Spleen (tissue), 11 donors: ENCODE measurements at regions not wholly inside any gene's neighbourhood (a gene's known extent, or its start where the extent isn't known, plus 50 kb on each side); places are given as distances from the start of the nearest gene placed in this dataset.
A peak's percentile ranks its signal among the peaks of the same experiment; 100 is the strongest.
"Not testable (repeated sequence)": the region's sequence is repeated elsewhere in the genome, so short reads cannot be mapped to it uniquely, and the experiment has no call there.

Source experiments
- DNase-seq: peaks from one replicate; pipeline ENCODE4 v3.0.0-alpha.2; 2020
- H3K27ac ChIP-seq, 8 donors: fragments of 200-600 bp; sonication (generic) in 7 of 8; 1 replicate in 4 of 8; 2 replicates in 4 of 8; pipeline versions ENCODE4 v1.5.0 to v1.8.0; 2016 to 2021; ENCODE audit warnings: inconsistent platforms in 4 of 8, mild to moderate bottlenecking in 4 of 8, moderate library complexity in 1 of 8
- H3K27me3 ChIP-seq, 7 donors: fragments of 200-600 bp; sonication (generic) in 6 of 7; replicated peaks in 1 of 7; 1 replicate in 4 of 7; 2 replicates in 3 of 7; pipeline versions ENCODE4 v1.5.0 to v1.8.0; 2016 to 2021; ENCODE audit warnings: inconsistent platforms in 3 of 7, mild to moderate bottlenecking in 1 of 7
- H3K36me3 ChIP-seq, 6 donors: fragments of 200-600 bp; sonication (generic) in 5 of 6; 1 replicate in 4 of 6; 2 replicates in 2 of 6; pipeline versions ENCODE4 v1.5.0 to v1.8.0; 2016 to 2021; ENCODE audit warnings: inconsistent platforms in 2 of 6
- H3K4me1 ChIP-seq, 6 donors: fragments of 200-600 bp; sonication (generic) in 5 of 6; 1 replicate in 3 of 6; 2 replicates in 3 of 6; pipeline versions ENCODE4 v1.5.0 to v1.8.0; 2016 to 2021; ENCODE audit warnings: inconsistent platforms in 3 of 6
- H3K4me3 ChIP-seq, 8 donors: fragments of 200-600 bp; sonication (generic) in 7 of 8; 1 replicate in 4 of 8; 2 replicates in 4 of 8; pipeline versions ENCODE4 v1.5.0 to v1.8.0; 2016 to 2021; ENCODE audit warnings: inconsistent platforms in 4 of 8, mild to moderate bottlenecking in 4 of 8, moderate library complexity in 2 of 8
- H3K9me3 ChIP-seq, 8 donors: fragments of 200-600 bp; sonication (generic) in 7 of 8; 1 replicate in 4 of 8; 2 replicates in 4 of 8; pipeline versions ENCODE4 v1.5.0 to v1.8.0; 2016 to 2021; ENCODE audit warnings: inconsistent platforms in 4 of 8
- POLR2A ChIP-seq, 3 donors: fragments of 450-650 bp; IDR thresholded peaks; one replicate each; pipeline ENCODE4 v1.5.1; 2017; ENCODE audit warnings: antibody characterized with exemption in 3 of 3, mild to moderate bottlenecking in 1 of 3
- POLR2AphosphoS5 ChIP-seq, 3 donors: sonication (generic); formaldehyde crosslinking; IDR thresholded peaks; one replicate each; pipeline ENCODE4 v1.5.1; 2017; ENCODE audit warnings: antibody characterized with exemption in 3 of 3
- WGBS, 5 donors: extraction: QIAGEN DNeasy Blood & Tissue Kit in 3 of 5; methylation state at CpG; one replicate each; pipeline versions ENCODE4 v1.1.5 to v1.1.7; 2013 to 2018; 5-methylcytosine and 5-hydroxymethylcytosine counted together
- intact Hi-C: fragments of 100-400 bp; cut with DNase I; formaldehyde crosslinking; loops from one replicate; pipeline ENCODE4 v1.15.0; 2023; ENCODE audit warnings: low total_unique reads
- TF ChIP-seq, protein P1 (sequence below), 11 experiments: fragments of 200-600 bp in 7 of 11; fragments of 450-650 bp in 4 of 11; sonication (generic) in 4 of 11; IDR thresholded peaks in 8 of 11; conservative IDR thresholded peaks in 3 of 11; 1 replicate in 7 of 11; 2 replicates in 4 of 11; pipeline versions ENCODE4 v1.4.0 to v1.8.0; 2016 to 2021; ENCODE audit warnings: antibody characterized with exemption in 11 of 11, inconsistent platforms in 4 of 11, mild to moderate bottlenecking in 1 of 11
- donor health status: healthy with polysubstance abuse.
- donor health status: DM: no; HTN: no; CAD: no; lungs with moderate emphysema.
- donor health status: DM: no; HTN: no; CAD: no.
- donor health status: Bipolar disorder and iron deficiency.
- donor health status: healthy.
- donor health status: DM: no; HTN: no; CAD: no.
- donor health status: DM: yes; HTN: yes; CAD: no.

DNA sequence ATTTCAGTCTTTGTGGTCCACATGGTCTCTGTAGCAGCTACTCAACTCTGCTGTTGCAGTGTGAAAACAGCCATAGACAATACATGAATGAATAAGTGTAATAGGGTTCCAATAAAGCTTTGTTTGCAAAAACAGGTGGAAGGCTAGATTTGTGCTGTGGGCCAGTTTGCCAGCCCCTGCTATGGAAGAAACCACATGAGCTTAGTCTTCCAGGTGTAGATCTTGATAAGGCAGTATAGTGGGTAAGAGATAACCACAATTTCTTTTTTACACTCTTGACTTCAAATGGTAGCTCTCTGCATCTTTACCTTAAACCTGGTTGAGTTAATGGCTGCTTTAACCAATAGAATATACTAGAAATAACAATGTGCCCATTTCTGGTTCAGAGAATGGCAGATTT is 135.0 kb upstream of the PALS2 start:
- Histone ChIP-seq H3K27me3 (no peaks in the 10 kb centered on the region), H3K4me3 (no peak overlapping the region), H3K36me3 (no peaks in the 10 kb centered on the region), H3K4me1 (peaks cover 0 to 14% (median 0%) of the 10 kb centered on the region in 6 donors), H3K27ac (no peak overlapping the region), H3K9me3 (peaks cover 0 to 6% (median 0%) of the 10 kb centered on the region in 8 donors)
- DNase-seq: no peak
- no peak for TF ChIP-seq POLR2AphosphoS5 (IDR thresholded peaks at IDR 0.05)
- TF ChIP-seq, protein P1, sequence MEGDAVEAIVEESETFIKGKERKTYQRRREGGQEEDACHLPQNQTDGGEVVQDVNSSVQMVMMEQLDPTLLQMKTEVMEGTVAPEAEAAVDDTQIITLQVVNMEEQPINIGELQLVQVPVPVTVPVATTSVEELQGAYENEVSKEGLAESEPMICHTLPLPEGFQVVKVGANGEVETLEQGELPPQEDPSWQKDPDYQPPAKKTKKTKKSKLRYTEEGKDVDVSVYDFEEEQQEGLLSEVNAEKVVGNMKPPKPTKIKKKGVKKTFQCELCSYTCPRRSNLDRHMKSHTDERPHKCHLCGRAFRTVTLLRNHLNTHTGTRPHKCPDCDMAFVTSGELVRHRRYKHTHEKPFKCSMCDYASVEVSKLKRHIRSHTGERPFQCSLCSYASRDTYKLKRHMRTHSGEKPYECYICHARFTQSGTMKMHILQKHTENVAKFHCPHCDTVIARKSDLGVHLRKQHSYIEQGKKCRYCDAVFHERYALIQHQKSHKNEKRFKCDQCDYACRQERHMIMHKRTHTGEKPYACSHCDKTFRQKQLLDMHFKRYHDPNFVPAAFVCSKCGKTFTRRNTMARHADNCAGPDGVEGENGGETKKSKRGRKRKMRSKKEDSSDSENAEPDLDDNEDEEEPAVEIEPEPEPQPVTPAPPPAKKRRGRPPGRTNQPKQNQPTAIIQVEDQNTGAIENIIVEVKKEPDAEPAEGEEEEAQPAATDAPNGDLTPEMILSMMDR (IDR thresholded peaks at IDR 0.05 in 8 of 11, conservative IDR thresholded peaks at IDR 0.05 in 3 of 11): no peak
- TF ChIP-seq POLR2A (IDR thresholded peaks at IDR 0.05): no peak
- intact Hi-C loops: no loop called here

DNA sequence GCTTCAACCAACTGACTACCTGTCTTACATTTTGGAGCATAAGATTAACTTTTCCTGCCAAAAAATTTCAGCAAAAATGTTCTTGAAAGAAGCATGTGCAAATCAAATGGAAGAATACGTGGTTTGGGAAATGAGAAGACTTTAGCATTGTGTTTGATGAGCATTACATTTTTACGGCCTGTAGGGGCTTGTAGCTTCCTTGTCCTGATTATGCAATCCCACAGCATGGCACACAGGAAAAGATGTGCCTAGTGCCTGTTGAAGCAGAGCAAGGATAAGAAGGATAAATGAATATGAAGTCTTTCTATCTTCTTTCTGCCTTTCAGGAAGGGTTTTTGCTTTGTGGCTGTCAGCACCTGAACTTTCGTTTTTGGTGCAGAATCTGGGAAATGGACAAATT is 134.1 kb upstream of the PALS2 start:
- H3K27ac ChIP-seq, DNase-seq, H3K4me3 ChIP-seq, intact Hi-C loops, H3K27me3 ChIP-seq, H3K36me3 ChIP-seq, H3K9me3 ChIP-seq: not testable (repeated sequence)
- WGBS, 5 donors: 63 to 88% (median 68%) methylated on average over 3 of the region's 3 CpGs
- peaks cover 0 to 14% (median 0%) of the 10 kb centered on the region in 6 donors for H3K4me1 ChIP-seq

DNA sequence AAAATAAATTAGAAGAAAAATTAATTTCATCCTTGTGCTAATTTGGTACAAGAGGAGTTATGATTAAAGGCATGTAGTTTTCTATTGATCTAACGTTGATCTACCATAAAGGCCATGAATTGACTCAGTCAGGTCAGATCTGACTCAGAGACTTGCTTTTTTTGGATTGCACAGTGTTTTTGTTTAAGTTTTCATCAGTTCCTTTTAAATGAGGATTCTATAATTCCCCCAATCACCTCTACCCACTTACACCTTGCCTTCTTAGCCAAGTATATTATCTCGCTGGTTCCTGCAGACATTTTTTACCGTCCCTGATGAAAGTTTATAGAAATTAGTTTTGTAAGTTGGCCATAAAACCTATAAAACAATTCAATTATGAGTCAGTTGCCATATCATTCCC is 132.4 kb upstream of the PALS2 start:
- Histone ChIP-seq H3K36me3 (no peaks in the 10 kb centered on the region), H3K27me3 (no peaks in the 10 kb centered on the region), H3K9me3 (peaks cover 0 to 5% (median 0%) of the 10 kb centered on the region in 8 donors), H3K4me1 (peaks cover 0 to 14% (median 0%) of the 10 kb centered on the region in 6 donors), H3K27ac (peak overlapping the region in 1 of 8 donors; percentile 13), H3K4me3 (no peak overlapping the region)
- no peak for DNase-seq
- intact Hi-C loops: no loop called here
- TF ChIP-seq, protein P1 (IDR thresholded peaks at IDR 0.05 in 8 of 11, conservative IDR thresholded peaks at IDR 0.05 in 3 of 11): no peak
- TF ChIP-seq POLR2A (IDR thresholded peaks at IDR 0.05) (no peak), POLR2AphosphoS5 (IDR thresholded peaks at IDR 0.05) (no peak)
- WGBS, 5 donors: 70 to 91% (median 78%) methylated on average over 3 of the region's 3 CpGs

DNA sequence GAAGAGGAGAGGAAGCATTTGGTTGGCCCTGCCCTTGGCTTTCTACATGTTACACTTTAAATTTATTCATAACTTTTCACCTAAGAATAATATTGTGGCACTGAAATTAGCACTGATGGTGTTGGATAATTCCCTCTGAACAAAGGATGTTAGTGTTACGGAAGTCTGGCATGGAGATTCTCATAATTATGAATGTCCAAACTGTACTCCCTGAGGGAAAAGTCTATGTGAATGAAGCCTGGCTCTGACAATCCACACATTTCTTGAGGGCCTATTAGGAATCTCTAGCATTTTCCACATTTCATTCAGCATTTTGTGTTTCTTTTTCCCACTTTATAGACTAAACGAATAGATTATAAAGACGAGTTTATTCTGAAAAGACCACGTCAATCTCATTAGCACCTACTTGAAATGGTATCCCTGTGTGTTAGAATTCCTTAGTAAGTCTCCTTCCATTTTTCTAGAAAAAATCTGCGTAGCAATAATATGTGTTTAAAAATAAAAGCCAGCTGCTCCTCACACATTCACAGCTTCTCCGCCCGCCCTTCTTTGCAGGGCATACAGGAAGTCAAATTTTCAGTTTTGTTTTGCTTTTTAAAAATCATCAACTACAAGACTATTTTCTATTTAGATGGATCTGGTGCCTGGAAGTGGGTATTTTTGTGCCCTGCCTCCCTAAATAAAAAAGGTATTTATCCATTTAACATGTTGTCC is 131.8 kb upstream of the PALS2 start:
- Histone ChIP-seq H3K27ac (peak overlapping the region in 5 of 8 donors; percentile 8 to 53 (median 27)), H3K27me3 (no peaks in the 10 kb centered on the region), H3K4me1 (peaks cover 0 to 14% (median 0%) of the 10 kb centered on the region in 6 donors), H3K9me3 (no peaks in the 10 kb centered on the region), H3K4me3 (no peak overlapping the region), H3K36me3 (no peaks in the 10 kb centered on the region)
- intact Hi-C loops: no loop called here
- TF ChIP-seq, protein P1 (IDR thresholded peaks at IDR 0.05 in 8 of 11, conservative IDR thresholded peaks at IDR 0.05 in 3 of 11): no peak
- no peak for TF ChIP-seq POLR2AphosphoS5 (IDR thresholded peaks at IDR 0.05)
- no peak for DNase-seq
- 60 to 72% (median 63%) methylated on average over 7 of the region's 7 CpGs for WGBS, 5 donors
